WTC11 (cell line): ENCODE measurements at regions not wholly inside any gene's neighbourhood (a gene's known extent, or its start where the extent isn't known, plus 50 kb on each side); places are given as distances from the start of the nearest gene placed in this dataset.

Experiments used
- ATAC-seq: fragments of 200-7000 bp; cut with Tn5 transposase; 2 replicates; pipeline ENCODE4 v1.10.0; 2021; ENCODE audit warnings: mild to moderate bottlenecking, moderate library complexity
- CTCF ChIA-PET: fragments of 300-600 bp; sonication (Branson Sonifier 250); formaldehyde crosslinking; loops from one replicate; lab custom pipeline; 2021; ENCODE audit warnings: antibody characterized with exemption; lab: Charles Lee
- POLR2A ChIA-PET: fragments of 350-600 bp; sonication (Branson Sonifier 250); formaldehyde crosslinking; loops from one replicate; lab custom pipeline; 2021; ENCODE audit warnings: antibody characterized with exemption; lab: Charles Lee
- DNase-seq: peaks from one replicate; pipeline ENCODE4 v3.0.0; 2021; ENCODE audit warnings: low spot score
- H3K27ac Mint-ChIP-seq: 2 replicates; pipeline ENCODE4 v1.8.0; 2021; ENCODE audit warnings: mixed read lengths
- H3K27me3 Mint-ChIP-seq: 2 replicates; pipeline ENCODE4 v1.8.0; 2021; ENCODE audit warnings: low read depth, mild to moderate bottlenecking, moderate library complexity, mixed read lengths
- H3K36me3 Mint-ChIP-seq: 2 replicates; pipeline ENCODE4 v1.8.0; 2021; ENCODE audit warnings: mixed read lengths
- H3K4me1 Mint-ChIP-seq: 2 replicates; pipeline ENCODE4 v1.8.0; 2022; ENCODE audit warnings: mixed read lengths
- H3K4me3 Mint-ChIP-seq: 2 replicates; pipeline ENCODE4 v1.8.0; 2021; ENCODE audit warnings: mild to moderate bottlenecking, moderate library complexity, mixed read lengths
- H3K9me3 Mint-ChIP-seq: 2 replicates; pipeline ENCODE4 v1.8.0; 2021; ENCODE audit warnings: mixed read lengths
- AR ChIP-seq: fragments of 250-450 bp; sonication (Bioruptor Pico); IDR thresholded peaks from 2 replicates; pipeline ENCODE4 v1.9.0; 2021; ENCODE audit warnings: mild to moderate bottlenecking
- ARID4B ChIP-seq: sonication (generic); formaldehyde crosslinking; IDR thresholded peaks from 2 replicates; pipeline ENCODE4 v1.8.0; 2023; ENCODE audit warnings: missing genetic modification reagents, mild to moderate bottlenecking, borderline replicate concordance
- ATF1 ChIP-seq: sonication (generic); formaldehyde crosslinking; IDR thresholded peaks from 2 replicates; pipeline ENCODE4 v1.8.1; 2023; ENCODE audit warnings: mild to moderate bottlenecking, moderate library complexity, missing genetic modification reagents
- CREM ChIP-seq: sonication (generic); formaldehyde crosslinking; IDR thresholded peaks from 2 replicates; pipeline ENCODE4 v1.8.1; 2022; ENCODE audit warnings: mild to moderate bottlenecking, missing genetic modification reagents, moderate library complexity
- E2F5 ChIP-seq: sonication (generic); formaldehyde crosslinking; IDR thresholded peaks from 2 replicates; pipeline ENCODE4 v1.8.1; 2022; ENCODE audit warnings: mild to moderate bottlenecking, moderate library complexity, missing genetic modification reagents
- ERG ChIP-seq: fragments of 250-450 bp; sonication (Bioruptor Pico); IDR thresholded peaks from 2 replicates; pipeline ENCODE4 v1.8.0; 2021; ENCODE audit warnings: mild to moderate bottlenecking
- GTF2I ChIP-seq: fragments of 250-450 bp; sonication (Bioruptor Pico); conservative IDR thresholded peaks from 2 replicates; pipeline ENCODE4 v1.4.0; 2021; ENCODE audit warnings: mild to moderate bottlenecking
- HMGXB4 ChIP-seq: sonication (generic); formaldehyde crosslinking; IDR thresholded peaks from 2 replicates; pipeline ENCODE4 v1.8.1; 2023; ENCODE audit warnings: mild to moderate bottlenecking, moderate library complexity, missing genetic modification reagents
- JAZF1 ChIP-seq: fragments of 250-450 bp; sonication (Bioruptor Pico); IDR thresholded peaks from 2 replicates; pipeline ENCODE4 v1.9.0; 2021; ENCODE audit warnings: moderate library complexity, mild to moderate bottlenecking, inconsistent platforms
- KAT7 ChIP-seq: sonication (generic); formaldehyde crosslinking; IDR thresholded peaks from 2 replicates; pipeline ENCODE4 v1.8.1; 2023; ENCODE audit warnings: missing genetic modification reagents, mild to moderate bottlenecking, borderline replicate concordance
- NFATC4 ChIP-seq: fragments of 250-450 bp; sonication (Bioruptor Pico); IDR thresholded peaks from 2 replicates; pipeline ENCODE4 v1.9.0; 2021; ENCODE audit warnings: mild to moderate bottlenecking
- OVOL2 ChIP-seq: fragments of 250-450 bp; sonication (Bioruptor Pico); IDR thresholded peaks from 2 replicates; pipeline ENCODE4 v1.9.0; 2021; ENCODE audit warnings: mild to moderate bottlenecking, borderline replicate concordance
- RELA ChIP-seq: sonication (generic); formaldehyde crosslinking; IDR thresholded peaks from 2 replicates; pipeline ENCODE4 v1.8.1; 2022; ENCODE audit warnings: missing genetic modification reagents, mild to moderate bottlenecking, borderline replicate concordance
- TP53 ChIP-seq: sonication (generic); formaldehyde crosslinking; IDR thresholded peaks from 2 replicates; pipeline ENCODE4 v1.8.1; 2023; ENCODE audit warnings: mild to moderate bottlenecking, missing genetic modification reagents
- USF1 ChIP-seq: sonication (generic); formaldehyde crosslinking; IDR thresholded peaks from 2 replicates; pipeline ENCODE4 v1.8.0; 2022; ENCODE audit warnings: mild to moderate bottlenecking, missing genetic modification reagents
- ZBTB43 ChIP-seq: sonication (generic); formaldehyde crosslinking; IDR thresholded peaks from 2 replicates; pipeline ENCODE4 v1.8.1; 2023; ENCODE audit warnings: mild to moderate bottlenecking, missing genetic modification reagents
- ZSCAN18 ChIP-seq: fragments of 250-450 bp; sonication (Bioruptor Pico); IDR thresholded peaks from 2 replicates; pipeline ENCODE4 v2.1.2; 2022; ENCODE audit warnings: mild to moderate bottlenecking, moderate library complexity

- no peak for TF ChIP-seq AR (CRISPR knock-in tag)
These were observed 532.3 kb downstream of the KCNA4 start (continued) for GRCh38 chr11:29484548-29484947.

- CTCF ChIA-PET = no interaction called here
- DNase-seq (no peak), ATAC-seq (no peak)
- Mint-ChIP-seq H3K27ac (no peak overlapping the region), H3K36me3 (no peaks in the 10 kb centered on the region), H3K4me3 (no peak overlapping the region), H3K9me3 (no peaks in the 10 kb centered on the region), H3K4me1 (no peaks in the 10 kb centered on the region), H3K27me3 (no peaks in the 10 kb centered on the region; the same call in 1 of the 2 replicates)
- TF ChIP-seq ZSCAN18 (CRISPR knock-in tag) = no peak
- TF ChIP-seq USF1 (CRISPR knock-in tag) = no peak
- TF ChIP-seq E2F5 = no peak
- no peak for TF ChIP-seq ATF1 (CRISPR knock-in tag)
- TF ChIP-seq HMGXB4 (CRISPR knock-in tag) = no peak
- no peak for TF ChIP-seq ZBTB43
- no peak for TF ChIP-seq TP53 (CRISPR knock-in tag)
- TF ChIP-seq KAT7 (CRISPR knock-in tag) = no peak
- TF ChIP-seq ARID4B (CRISPR knock-in tag) = no peak
- TF ChIP-seq OVOL2 = no peak
- no peak for TF ChIP-seq CREM (CRISPR knock-in tag)
- TF ChIP-seq JAZF1 (CRISPR knock-in tag) = no peak
- TF ChIP-seq ERG = no peak
- TF ChIP-seq NFATC4 (CRISPR knock-in tag) = no peak
- TF ChIP-seq RELA = no peak
- TF ChIP-seq GTF2I = no peak
- POLR2A ChIA-PET = no interaction called here
These were observed 533.0 kb downstream of the KCNA4 start for GRCh38 chr11:29483831-29484230.
